HAP-1 (cell line): ENCODE measurements at regions not wholly inside any gene's neighbourhood (a gene's known extent, or its start where the extent isn't known, plus 50 kb on each side); places are given as distances from the start of the nearest gene placed in this dataset.
A peak's percentile ranks its signal among the peaks of the same experiment; 100 is the strongest.

ENCODE experiments used
- DNase-seq, 2 experiments: peaks; one replicate each; pipeline ENCODE4 v3.0.0-alpha.2; 2016 to 2020; ENCODE audit warnings: low spot score in 2 of 2
- H3K27me3 ChIP-seq: fragments of 250-450 bp; sonication (Bioruptor Pico); 2 replicates; pipeline ENCODE4 v1.5.1; 2020; ENCODE audit warnings: low read depth, mild to moderate bottlenecking, moderate library complexity
- H3K36me3 ChIP-seq: fragments of 250-450 bp; sonication (Bioruptor Pico); replicated peaks from 2 replicates; pipeline ENCODE4 v1.5.1; 2020; ENCODE audit warnings: mild to moderate bottlenecking
- H3K4me1 ChIP-seq: fragments of 250-450 bp; sonication (Bioruptor Pico); 2 replicates; pipeline ENCODE4 v1.5.1; 2020; ENCODE audit warnings: mild to moderate bottlenecking
- H3K4me3 ChIP-seq: fragments of 250-450 bp; sonication (Bioruptor Pico); 2 replicates; pipeline ENCODE4 v1.5.1; 2020; ENCODE audit warnings: mild to moderate bottlenecking, moderate library complexity
- H3K9me3 ChIP-seq: fragments of 250-450 bp; sonication (Bioruptor Pico); 2 replicates; pipeline ENCODE4 v1.5.1; 2020; ENCODE audit warnings: mild to moderate bottlenecking, moderate library complexity
- in situ Hi-C: fragments of 300-500 bp; cut with MboI; formaldehyde crosslinking; loops from 3 replicates; pipeline ENCODE4 v1.14.3; 2020; ENCODE audit warnings: low sequenced_read_pairs, inconsistent platforms, mixed read lengths

DNA sequence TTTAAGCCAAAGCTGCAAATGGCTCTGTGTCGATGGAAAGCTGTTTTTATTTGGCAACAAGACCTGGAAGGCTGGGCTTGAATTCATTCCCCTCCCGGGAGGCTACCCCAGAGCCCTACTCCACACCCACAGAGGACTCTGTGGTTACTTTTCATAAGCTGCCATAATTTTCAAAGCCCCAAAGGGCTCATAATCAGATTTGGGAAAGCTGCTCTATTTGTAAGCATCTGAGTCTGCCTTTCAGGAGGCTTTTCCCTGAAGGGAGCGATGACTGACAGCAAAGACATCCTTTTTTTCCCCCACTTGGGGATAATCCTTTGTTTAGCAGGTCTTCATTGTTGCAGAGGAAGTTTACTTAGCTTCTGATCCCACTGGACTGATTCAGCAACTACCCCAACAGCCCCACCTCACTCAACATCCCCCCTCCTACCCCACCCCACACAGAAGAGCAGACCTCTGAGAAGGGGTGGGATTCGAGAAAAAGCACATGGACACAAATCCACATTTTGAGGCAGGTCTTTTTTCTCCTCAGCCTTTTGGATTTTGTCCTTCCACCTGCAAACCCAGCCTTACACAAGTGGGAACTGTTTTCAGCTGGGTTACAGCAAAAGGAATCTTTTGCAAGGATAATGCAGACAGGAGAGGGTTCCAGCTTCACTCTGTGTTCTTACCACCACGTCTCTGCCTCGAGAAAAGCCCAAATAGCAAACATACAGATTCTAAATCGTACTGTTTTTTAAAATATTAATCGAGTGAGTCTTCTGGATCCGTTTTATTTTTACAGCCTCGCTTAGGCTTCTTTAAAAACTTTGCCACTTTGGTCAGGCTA is 244.4 kb upstream of the TUT7 start:
- H3K36me3 ChIP-seq, result no peaks in the 10 kb centered on the region

DNA sequence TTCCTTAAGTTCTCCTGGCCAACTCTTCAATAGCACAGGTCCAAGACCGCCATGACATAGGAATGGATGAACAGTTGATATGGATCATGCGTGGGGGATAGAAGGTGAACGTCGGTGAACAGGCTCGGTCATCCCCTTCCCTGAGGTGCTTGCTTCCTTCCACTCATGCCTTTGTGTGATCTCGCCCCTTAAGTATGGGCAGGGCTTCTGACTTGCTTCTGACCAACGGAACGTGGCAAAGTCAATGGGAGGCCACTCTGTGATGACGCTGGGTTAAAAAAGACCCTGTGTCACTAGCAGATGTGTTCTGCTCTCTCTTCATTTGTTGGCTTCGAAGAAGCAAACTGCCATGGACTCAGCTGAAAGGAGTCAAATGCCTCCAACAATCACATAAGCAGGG is 240.5 kb upstream of the TUT7 start:
- in situ Hi-C loops, result no loop called here
- H3K36me3 ChIP-seq, result no peaks in the 10 kb centered on the region
- H3K9me3 ChIP-seq, result no peaks in the 10 kb centered on the region

More for the DNA sequence above, 244.4 kb upstream of the TUT7 start:
- no peak overlapping the region for H3K4me3 ChIP-seq
- H3K9me3 ChIP-seq, result no peaks in the 10 kb centered on the region
- H3K4me1 ChIP-seq, result no peaks in the 10 kb centered on the region
- no peak for DNase-seq
- H3K27me3 ChIP-seq, result peaks cover 3% of the 10 kb centered on the region; the same call in 1 of the 2 replicates
- in situ Hi-C loops, result no loop called here

DNA sequence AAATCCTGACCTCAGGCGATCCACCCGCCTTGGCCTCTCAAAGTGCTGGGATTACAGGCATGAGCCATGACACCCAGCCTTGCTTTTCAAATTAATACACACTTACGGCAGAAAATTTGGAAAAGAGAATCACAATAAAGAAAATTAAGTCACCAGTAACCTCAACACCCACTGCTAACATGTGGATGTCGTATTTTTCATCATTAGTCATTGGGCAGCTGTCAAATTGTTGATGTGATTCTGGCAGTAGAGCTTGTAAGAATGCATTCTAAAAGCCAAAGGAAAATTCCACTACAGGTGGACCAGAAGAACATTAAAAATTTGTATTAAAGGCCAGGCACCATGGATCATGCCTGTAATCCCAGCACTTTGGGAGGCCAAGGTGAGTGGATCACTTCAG is 237.3 kb upstream of the TUT7 start:
- H3K4me3 ChIP-seq, result no peak overlapping the region
- in situ Hi-C loops, result no loop called here
- H3K36me3 ChIP-seq, result no peaks in the 10 kb centered on the region
- no peaks in the 10 kb centered on the region for H3K27me3 ChIP-seq
- no peaks in the 10 kb centered on the region for H3K9me3 ChIP-seq
- DNase-seq, result no peak
- H3K4me1 ChIP-seq, result no peaks in the 10 kb centered on the region

More for the DNA sequence above, 240.5 kb upstream of the TUT7 start:
- Histone ChIP-seq H3K27me3 (peaks cover 3% of the 10 kb centered on the region; the same call in 1 of the 2 replicates), H3K4me1 (no peaks in the 10 kb centered on the region), H3K4me3 (no peak overlapping the region)
- DNase-seq, result no peak

DNA sequence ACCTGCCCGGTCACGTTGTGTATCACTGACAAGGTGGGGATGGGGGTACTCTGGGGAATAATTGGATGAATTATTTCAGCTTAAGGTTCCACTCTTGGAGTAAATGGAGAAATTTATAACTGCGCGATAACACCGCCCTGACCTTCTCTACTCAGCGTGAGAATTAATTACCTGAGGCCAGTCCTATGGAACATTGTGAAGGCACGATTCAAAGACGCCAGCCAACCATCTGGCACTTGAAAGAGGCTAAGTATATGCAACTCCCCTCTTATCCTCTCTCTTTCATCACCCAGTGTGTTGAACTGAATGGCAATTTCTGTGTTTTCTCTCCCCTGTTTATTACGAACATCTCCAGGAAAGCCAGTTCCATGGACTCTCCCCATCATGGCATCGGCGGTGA is 235.5 kb upstream of the TUT7 start:
- Histone ChIP-seq H3K27me3 (no peaks in the 10 kb centered on the region), H3K4me3 (no peak overlapping the region), H3K9me3 (no peaks in the 10 kb centered on the region), H3K4me1 (peaks cover 4% of the 10 kb centered on the region; the same call in 1 of the 2 replicates), H3K36me3 (no peaks in the 10 kb centered on the region)
- DNase-seq, result no peak
- in situ Hi-C loops, result no loop called here

DNA sequence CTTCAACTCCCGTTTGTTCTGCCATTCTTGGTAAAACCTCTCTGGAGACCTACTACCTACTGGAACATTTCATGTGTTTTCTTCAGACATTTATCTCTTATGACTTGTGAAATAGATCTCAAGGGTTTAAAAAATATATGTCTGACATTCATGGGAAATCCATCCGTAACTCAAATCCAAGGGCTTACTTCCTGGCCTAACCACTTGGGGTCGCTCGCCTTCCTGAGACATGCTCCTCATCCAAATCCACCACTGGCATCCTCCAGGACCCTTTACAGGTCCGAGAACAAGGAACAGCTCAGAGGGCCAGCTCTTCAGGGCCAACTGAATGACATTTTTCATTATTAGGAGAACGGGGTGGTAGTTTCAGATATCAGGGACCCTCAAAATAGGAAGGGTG is 235.1 kb upstream of the TUT7 start:
- DNase-seq, result peak in 1 of 2 experiments; percentile 18
- Histone ChIP-seq H3K27me3 (no peaks in the 10 kb centered on the region), H3K4me1 (peaks cover 4% of the 10 kb centered on the region; the same call in 1 of the 2 replicates), H3K36me3 (no peaks in the 10 kb centered on the region), H3K4me3 (no peak overlapping the region), H3K9me3 (no peaks in the 10 kb centered on the region)
- in situ Hi-C loops, result no loop called here

DNA sequence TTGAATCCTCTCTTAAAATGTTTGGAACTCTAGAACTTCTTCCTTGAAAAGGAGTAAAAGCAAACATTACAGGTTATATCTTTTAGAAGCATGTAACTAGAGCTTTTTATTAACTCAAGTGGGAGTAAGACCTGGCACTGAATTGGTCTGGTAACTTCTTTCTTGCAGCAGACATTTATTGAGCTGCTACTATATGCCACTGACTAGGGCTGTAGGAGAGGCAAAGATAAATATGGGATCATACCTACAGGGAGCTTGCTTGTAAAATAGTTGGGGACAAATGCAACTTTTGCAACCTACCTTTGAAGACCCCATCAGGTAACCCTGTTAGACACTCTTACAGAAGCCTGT is 231.9 kb upstream of the TUT7 start:
- in situ Hi-C loops, result no loop called here

DNA sequence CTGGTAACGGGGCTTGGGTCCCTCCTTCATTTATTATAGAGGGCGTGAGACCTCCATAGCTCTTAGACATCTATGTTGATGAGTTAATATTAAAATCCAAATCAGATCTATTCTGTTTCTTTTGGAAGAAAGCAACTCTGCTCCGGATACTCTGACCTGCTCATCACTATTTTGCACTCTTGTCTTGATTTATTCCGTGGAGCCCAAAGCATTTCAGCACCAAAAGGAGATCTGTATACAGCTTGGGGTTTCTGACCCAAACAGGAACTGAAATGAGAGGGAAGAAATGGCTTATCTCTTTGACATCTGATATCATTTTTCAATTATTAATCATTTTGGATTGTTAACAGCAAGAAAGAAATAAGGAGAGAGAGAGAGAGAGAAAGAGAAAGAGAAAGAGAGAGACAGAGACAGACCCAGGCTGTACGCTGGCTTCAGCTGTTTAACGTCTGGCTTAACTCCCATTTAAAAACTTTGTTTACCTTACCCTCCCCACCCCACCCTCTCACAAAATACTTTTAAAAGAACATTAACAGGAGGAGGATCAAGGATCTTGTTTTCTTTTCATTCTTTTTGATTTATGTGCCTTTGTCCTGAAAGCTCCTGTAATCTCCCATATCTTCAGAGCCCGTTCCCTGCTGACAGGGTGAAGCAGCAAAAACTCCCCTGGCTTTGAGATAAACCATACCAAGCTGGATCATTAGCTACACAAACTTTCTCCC is 231.4 kb upstream of the TUT7 start:
- in situ Hi-C loops, result no loop called here
- no peaks in the 10 kb centered on the region for H3K9me3 ChIP-seq
- no peaks in the 10 kb centered on the region for H3K36me3 ChIP-seq
- no peak overlapping the region for H3K4me3 ChIP-seq
- DNase-seq, result peak in 1 of 2 experiments; percentile 13
- peaks cover 4% of the 10 kb centered on the region; the same call in 1 of the 2 replicates for H3K4me1 ChIP-seq
- no peaks in the 10 kb centered on the region for H3K27me3 ChIP-seq

More for the DNA sequence above, 231.9 kb upstream of the TUT7 start:
- no peaks in the 10 kb centered on the region for H3K27me3 ChIP-seq
- peaks cover 4% of the 10 kb centered on the region; the same call in 1 of the 2 replicates for H3K4me1 ChIP-seq
- no peaks in the 10 kb centered on the region for H3K9me3 ChIP-seq
- H3K36me3 ChIP-seq, result no peaks in the 10 kb centered on the region
- DNase-seq, result no peak
- H3K4me3 ChIP-seq, result no peak overlapping the region

DNA sequence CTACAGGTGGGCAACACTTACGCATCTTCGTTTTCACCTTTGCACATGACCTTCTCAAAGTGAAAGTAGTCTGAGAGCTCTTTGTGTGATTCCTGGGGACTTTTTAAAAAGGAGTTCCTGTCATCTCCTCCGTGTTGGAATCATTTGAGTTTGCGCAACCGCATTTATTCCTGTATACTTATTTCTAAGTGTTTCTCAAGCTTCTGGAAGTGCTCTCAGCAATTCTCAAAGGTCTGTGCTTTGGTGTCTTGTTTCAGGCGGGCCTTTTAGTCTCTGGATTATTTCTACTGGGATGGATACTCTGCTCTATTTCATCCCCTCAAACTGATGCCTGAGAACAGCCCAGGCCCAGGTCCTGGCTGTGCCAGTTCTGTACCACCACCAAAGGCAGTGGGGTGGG is 226.5 kb upstream of the TUT7 start:
- Histone ChIP-seq H3K36me3 (no peaks in the 10 kb centered on the region), H3K4me1 (no peaks in the 10 kb centered on the region), H3K27me3 (no peaks in the 10 kb centered on the region), H3K4me3 (no peak overlapping the region), H3K9me3 (no peaks in the 10 kb centered on the region)
- no peak for DNase-seq
- in situ Hi-C loops, result no loop called here

DNA sequence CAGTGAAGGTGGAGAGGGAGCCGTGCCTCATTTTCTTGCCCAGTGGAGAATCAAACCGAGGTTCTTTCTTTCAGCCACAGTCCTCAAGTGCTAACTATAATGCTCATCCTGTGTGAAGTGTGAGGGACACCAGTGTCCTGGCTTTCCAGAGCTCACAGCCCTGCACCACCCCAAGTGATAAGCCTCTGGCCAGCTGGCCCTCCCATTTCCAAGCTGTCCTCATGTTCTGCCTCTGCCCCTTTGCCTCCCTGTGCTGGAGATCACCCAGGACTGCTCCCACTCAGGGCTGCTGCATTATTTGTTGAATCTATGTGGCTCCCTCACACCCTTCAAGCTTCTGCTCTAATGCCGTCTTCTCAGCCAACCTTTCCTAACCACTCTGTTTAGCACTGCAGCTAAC is 224.5 kb upstream of the TUT7 start:
- Histone ChIP-seq H3K4me1 (no peaks in the 10 kb centered on the region), H3K9me3 (no peaks in the 10 kb centered on the region), H3K36me3 (no peaks in the 10 kb centered on the region), H3K4me3 (no peak overlapping the region), H3K27me3 (no peaks in the 10 kb centered on the region)
- no peak for DNase-seq
- in situ Hi-C loops, result no loop called here

DNA sequence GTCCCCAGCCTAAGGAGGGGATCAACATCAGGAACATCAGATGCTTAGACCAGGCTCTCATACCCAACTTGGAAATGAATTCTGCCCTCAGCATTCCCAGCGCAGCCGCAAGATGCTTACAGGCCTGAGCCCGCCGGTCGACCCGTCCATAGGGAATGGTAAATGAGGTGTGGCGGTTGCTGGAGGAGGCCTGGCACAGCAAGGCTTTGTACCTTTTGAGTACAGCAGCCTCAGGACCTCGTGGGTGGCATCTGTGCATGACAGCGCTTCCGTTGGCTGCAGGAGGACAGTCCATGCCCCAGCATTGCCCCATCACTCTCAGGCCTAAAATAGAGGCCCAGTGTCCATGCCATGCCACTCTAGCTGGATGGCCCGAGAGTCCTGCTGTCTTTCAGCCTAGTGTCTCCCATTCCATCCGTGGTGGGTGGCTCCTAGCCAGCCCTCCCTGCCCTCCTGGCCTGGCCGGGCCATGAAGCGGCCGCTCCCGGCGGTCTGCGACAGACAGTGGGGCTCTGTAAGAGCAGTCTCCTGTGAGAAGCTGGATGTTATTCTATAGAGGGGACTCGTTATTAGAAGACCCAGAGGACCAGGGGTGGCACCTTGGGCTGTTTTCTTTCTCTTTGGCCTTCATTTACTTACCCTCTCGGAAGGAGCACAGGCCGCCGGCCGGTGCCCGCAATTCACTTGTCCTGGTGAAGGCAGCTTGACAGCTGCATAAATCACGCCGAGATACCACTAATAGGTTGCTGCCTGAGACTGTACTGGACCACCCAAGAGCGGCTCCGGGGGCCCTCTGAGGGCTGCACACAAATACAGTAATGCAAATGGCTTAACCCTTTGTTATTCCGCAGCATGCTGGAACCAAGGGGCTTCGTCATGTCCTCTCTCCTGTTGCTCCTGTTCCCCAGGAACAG is 223.5 kb upstream of the TUT7 start:
- Histone ChIP-seq H3K27me3 (no peaks in the 10 kb centered on the region), H3K4me3 (no peak overlapping the region), H3K4me1 (no peaks in the 10 kb centered on the region), H3K9me3 (no peaks in the 10 kb centered on the region), H3K36me3 (no peaks in the 10 kb centered on the region)
- DNase-seq, result no peak
- in situ Hi-C loops, result no loop called here

DNA sequence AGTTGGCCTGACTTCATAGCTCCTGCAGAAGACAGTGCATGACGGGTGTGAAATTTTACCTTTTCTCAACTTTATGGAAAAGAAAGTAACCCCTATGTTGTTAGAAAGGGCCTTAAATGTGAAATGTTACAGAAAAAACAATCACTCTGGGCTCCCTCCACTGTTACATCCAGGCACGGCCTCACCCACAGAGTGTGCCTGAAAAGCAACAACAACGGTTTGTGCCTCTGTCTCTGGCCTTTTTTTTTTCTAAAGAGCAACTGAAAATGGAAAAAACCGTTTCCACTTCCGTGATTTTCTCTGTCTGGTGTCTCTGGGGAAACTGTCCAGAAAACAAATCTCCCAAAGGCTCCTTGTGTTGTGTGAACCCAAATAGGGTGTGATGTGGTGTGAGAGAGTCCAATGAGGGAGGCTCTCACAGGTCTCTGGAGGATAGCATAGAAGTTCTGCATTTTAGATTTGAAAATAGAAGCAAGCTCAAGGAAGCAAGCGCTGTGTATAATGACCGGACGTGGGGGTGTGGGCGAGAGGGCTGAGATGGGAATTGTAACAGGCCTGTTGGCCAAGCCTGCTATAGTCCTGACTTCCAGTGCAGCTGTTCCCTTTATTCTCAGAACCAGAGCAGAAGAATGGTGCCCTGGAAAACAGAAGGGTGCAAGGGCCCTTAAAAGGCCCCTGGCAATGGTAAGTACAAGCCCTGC is 221.8 kb upstream of the TUT7 start:
- DNase-seq, result no peak
- no peak overlapping the region for H3K4me3 ChIP-seq
- in situ Hi-C loops, result no loop called here

DNA sequence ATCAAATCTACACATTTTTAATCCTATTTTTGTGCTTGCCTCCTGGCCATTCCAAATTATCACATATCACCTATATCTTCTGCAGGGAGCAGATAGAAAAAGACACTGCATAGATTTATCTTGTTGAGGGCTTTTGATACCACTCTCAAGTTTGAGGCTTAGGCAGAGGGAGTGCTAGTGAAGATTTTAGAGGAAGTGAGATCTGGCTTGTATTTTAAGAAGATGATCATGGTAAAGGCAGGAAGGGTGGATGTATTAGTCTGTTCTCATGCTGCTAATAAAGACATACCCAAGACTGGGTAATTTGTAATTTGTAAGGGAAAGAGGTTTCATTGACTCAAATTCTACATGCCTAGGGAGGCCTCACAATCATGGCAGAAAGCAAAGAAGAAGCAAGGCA is 220.9 kb upstream of the TUT7 start:
- in situ Hi-C loops, result no loop called here
- no peaks in the 10 kb centered on the region for H3K36me3 ChIP-seq
- H3K4me3 ChIP-seq, result no peak overlapping the region
- no peaks in the 10 kb centered on the region for H3K4me1 ChIP-seq
- DNase-seq, result no peak
- H3K9me3 ChIP-seq, result no peaks in the 10 kb centered on the region
- H3K27me3 ChIP-seq, result no peaks in the 10 kb centered on the region

More for the DNA sequence above, 221.8 kb upstream of the TUT7 start:
- H3K36me3 ChIP-seq, result no peaks in the 10 kb centered on the region
- H3K27me3 ChIP-seq, result no peaks in the 10 kb centered on the region
- H3K4me1 ChIP-seq, result no peaks in the 10 kb centered on the region
- no peaks in the 10 kb centered on the region for H3K9me3 ChIP-seq

DNA sequence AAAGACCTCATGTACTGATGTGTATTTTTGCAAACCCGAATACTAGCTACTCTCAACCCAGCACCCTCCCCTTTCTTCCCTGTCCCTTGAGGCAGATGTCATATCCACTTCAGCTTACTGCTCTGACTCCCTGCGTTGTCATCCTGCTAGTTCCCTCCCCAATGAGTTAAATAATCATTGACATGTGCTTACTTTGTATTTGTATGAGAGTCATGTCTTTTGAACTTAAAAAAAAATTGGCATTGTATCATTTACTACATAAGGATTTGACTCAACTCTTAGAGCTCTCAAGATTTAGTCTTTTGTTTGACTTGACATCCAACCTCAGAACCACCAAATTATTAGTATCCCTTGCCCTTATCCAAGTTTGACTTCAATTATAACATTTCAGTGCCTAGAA is 219.7 kb upstream of the TUT7 start:
- no peaks in the 10 kb centered on the region for H3K4me1 ChIP-seq
- no peak for DNase-seq
- no peaks in the 10 kb centered on the region for H3K9me3 ChIP-seq

More for the DNA sequence above, 219.7 kb upstream of the TUT7 start:
- Histone ChIP-seq H3K36me3 (no peaks in the 10 kb centered on the region), H3K27me3 (no peaks in the 10 kb centered on the region), H3K4me3 (no peak overlapping the region)
- in situ Hi-C loops, result no loop called here
